ENCODE measurements at regions not wholly inside any gene's neighbourhood (a gene's known extent, or its start where the extent isn't known, plus 50 kb on each side); places are given as distances from the start of the nearest gene placed in this dataset.
"Not testable (repeated sequence)": the region's sequence is repeated elsewhere in the genome, so short reads cannot be mapped to it uniquely, and the experiment has no call there.

GRCh38 chr15:69601711-69602504, 149.3 kb downstream of the RPLP1 start:
- no peak for DNase-seq (ENCODE audit: low spot score)

GRCh38 chr15:69602921-69603320, 150.3 kb downstream of the RPLP1 start:
- no peak for DNase-seq (ENCODE audit: low spot score)

GRCh38 chr15:69603369-69604071, 150.9 kb downstream of the RPLP1 start:
- DNase-seq (ENCODE audit: low spot score) = no peak

- DNase-seq (ENCODE audit: low spot score) = no peak
Observed at GRCh38 chr15:69604072-69604411, 151.4 kb downstream of the RPLP1 start.

GRCh38 chr15:69606144-69606543, 153.5 kb downstream of the RPLP1 start:
- no peak for DNase-seq (ENCODE audit: low spot score)

- DNase-seq (ENCODE audit: low spot score) = no peak
Observed at GRCh38 chr15:69606921-69607500, 154.4 kb downstream of the RPLP1 start.

GRCh38 chr15:69608661-69609060, 156.0 kb downstream of the RPLP1 start:
- DNase-seq (ENCODE audit: low spot score) = no peak

- DNase-seq (ENCODE audit: low spot score) = peak; percentile 73
Observed at GRCh38 chr15:69609176-69609575, 156.6 kb downstream of the RPLP1 start.

- no peak for DNase-seq (ENCODE audit: low spot score)
Observed at GRCh38 chr15:69609776-69610175, 157.2 kb downstream of the RPLP1 start.

GRCh38 chr15:69610277-69610676, 157.7 kb downstream of the RPLP1 start:
- DNase-seq (ENCODE audit: low spot score) = no peak

- DNase-seq (ENCODE audit: low spot score) = no peak
Observed at GRCh38 chr15:69610858-69611257, 158.2 kb downstream of the RPLP1 start.

- DNase-seq (ENCODE audit: low spot score) = no peak
Observed at GRCh38 chr15:69612112-69612511, 159.5 kb downstream of the RPLP1 start.

- no peak for DNase-seq (ENCODE audit: low spot score)
Observed at GRCh38 chr15:69613182-69613581, 160.6 kb downstream of the RPLP1 start.

- DNase-seq (ENCODE audit: low spot score) = no peak
Observed at GRCh38 chr15:69613988-69614387, 161.4 kb downstream of the RPLP1 start.

GRCh38 chr15:69615736-69616135, 163.1 kb downstream of the RPLP1 start:
- DNase-seq (ENCODE audit: low spot score) = no peak

GRCh38 chr15:69616558-69616957, 163.9 kb downstream of the RPLP1 start:
- no peak for DNase-seq (ENCODE audit: low spot score)

GRCh38 chr15:69617144-69617543, 164.5 kb downstream of the RPLP1 start:
- not testable (repeated sequence) for DNase-seq (ENCODE audit: low spot score)

- DNase-seq (ENCODE audit: low spot score) = no peak
Observed at GRCh38 chr15:69623392-69624154, 171.0 kb downstream of the RPLP1 start.

GRCh38 chr15:69624155-69624520, 171.5 kb downstream of the RPLP1 start:
- DNase-seq (ENCODE audit: low spot score) = no peak

GRCh38 chr15:69624816-69625215, 172.2 kb downstream of the RPLP1 start:
- no peak for DNase-seq (ENCODE audit: low spot score)

GRCh38 chr15:69625328-69625727, 172.7 kb downstream of the RPLP1 start:
- no peak for DNase-seq (ENCODE audit: low spot score)
